HG02588 (cell line): ENCODE measurements at regions not wholly inside any gene's neighbourhood (a gene's known extent, or its start where the extent isn't known, plus 50 kb on each side); places are given as distances from the start of the nearest gene placed in this dataset.

ENCODE experiments used
- ATAC-seq: cut with Tn5 transposase; IDR thresholded peaks from one replicate; pipeline ENCODE4 v1.9.1; 2021; ENCODE audit warnings: mild to moderate bottlenecking, moderate library complexity; ENCODE audit not compliant: unreplicated experiment

GRCh38 chr4:129345609-129346008, 249.7 kb downstream of the C4orf33 start:
- no peak for ATAC-seq

GRCh38 chr4:129346036-129346435, 250.1 kb downstream of the C4orf33 start:
- ATAC-seq: no peak

GRCh38 chr4:129346734-129347133, 250.8 kb downstream of the C4orf33 start:
- no peak for ATAC-seq

GRCh38 chr4:129350834-129351721, 255.1 kb downstream of the C4orf33 start:
- no peak for ATAC-seq

GRCh38 chr4:129352480-129352879, 256.5 kb downstream of the C4orf33 start:
- ATAC-seq: no peak

GRCh38 chr4:129353490-129353889, 257.5 kb downstream of the C4orf33 start:
- ATAC-seq: no peak

- ATAC-seq: no peak
Observed at GRCh38 chr4:129355031-129355430, 259.1 kb downstream of the C4orf33 start.

- no peak for ATAC-seq
Observed at GRCh38 chr4:129355516-129355915, 259.6 kb downstream of the C4orf33 start.

- no peak for ATAC-seq
Observed at GRCh38 chr4:129358571-129358970, 262.6 kb downstream of the C4orf33 start.

- no peak for ATAC-seq
Observed at GRCh38 chr4:129359461-129359860, 263.5 kb downstream of the C4orf33 start.

GRCh38 chr4:129362691-129363274, 266.8 kb downstream of the C4orf33 start:
- peak; percentile 75 for ATAC-seq

- ATAC-seq: no peak
Observed at GRCh38 chr4:129364747-129365452, 268.9 kb downstream of the C4orf33 start.

GRCh38 chr4:129369361-129370010, 273.5 kb downstream of the C4orf33 start:
- no peak for ATAC-seq

- no peak for ATAC-seq
Observed at GRCh38 chr4:129371065-129371464, 275.1 kb downstream of the C4orf33 start.

GRCh38 chr4:129371926-129372325, 276.0 kb downstream of the C4orf33 start:
- ATAC-seq: no peak

GRCh38 chr4:129377131-129377845, 281.3 kb downstream of the C4orf33 start:
- ATAC-seq: no peak

- no peak for ATAC-seq
Observed at GRCh38 chr4:129378364-129378763, 282.4 kb downstream of the C4orf33 start.

GRCh38 chr4:129379429-129379828, 283.5 kb downstream of the C4orf33 start:
- ATAC-seq: no peak

GRCh38 chr4:129384974-129385373, 289.0 kb downstream of the C4orf33 start:
- no peak for ATAC-seq

GRCh38 chr4:129387666-129388065, 291.7 kb downstream of the C4orf33 start:
- no peak for ATAC-seq

GRCh38 chr4:129393976-129394375, 298.0 kb downstream of the C4orf33 start:
- no peak for ATAC-seq
